ENCODE measurements at regions not wholly inside any gene's neighbourhood (a gene's known extent, or its start where the extent isn't known, plus 50 kb on each side); places are given as distances from the start of the nearest gene placed in this dataset.

DNA sequence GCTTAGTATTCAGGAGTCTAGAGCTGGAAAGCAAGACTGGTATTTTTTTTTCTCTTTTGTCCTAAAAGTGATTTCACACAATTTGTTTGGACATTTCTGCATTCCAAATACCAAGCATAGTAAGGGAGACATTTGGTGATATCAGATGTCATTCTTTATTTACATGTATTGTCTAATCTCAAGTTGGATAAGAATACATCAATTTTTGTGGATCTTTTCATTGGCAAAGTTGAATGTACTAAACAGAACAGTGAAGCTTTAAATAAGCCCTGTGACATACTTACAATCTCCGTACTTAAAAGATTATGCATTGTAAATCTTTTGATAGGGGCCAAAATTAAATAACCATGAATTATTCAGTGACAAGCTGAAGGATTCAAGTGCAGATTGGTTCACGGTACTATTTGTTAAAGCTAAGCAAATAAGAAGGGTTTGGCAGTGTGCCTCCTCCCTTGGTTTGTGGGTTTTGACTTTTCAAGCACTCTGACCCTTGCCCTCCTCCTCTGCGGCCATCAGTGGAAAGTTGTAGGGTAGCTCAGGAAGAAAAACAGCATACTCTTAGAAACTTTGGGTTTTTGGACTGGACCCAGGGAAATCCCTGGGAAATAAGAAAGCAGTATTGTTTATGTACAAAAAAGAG lies 663.7 kb downstream of the ADGRL2 start:
- Histone ChIP-seq H3K36me3 (no peaks in the 10 kb centered on the region), H3K27ac (peak overlapping the region in 1 of 5 donors; percentile 29), H3K27me3 (no peaks in the 10 kb centered on the region), H3K4me3 (no peak overlapping the region), H3K9me3 (no peaks in the 10 kb centered on the region), H3K4me1 (peaks cover 9 to 20% (median 18%) of the 10 kb centered on the region in 4 donors)
- TF ChIP-seq EP300 (IDR thresholded peaks at IDR 0.05): no peak
- TF ChIP-seq POLR2A (IDR thresholded peaks at IDR 0.05): no peak
- TF ChIP-seq, protein P1, sequence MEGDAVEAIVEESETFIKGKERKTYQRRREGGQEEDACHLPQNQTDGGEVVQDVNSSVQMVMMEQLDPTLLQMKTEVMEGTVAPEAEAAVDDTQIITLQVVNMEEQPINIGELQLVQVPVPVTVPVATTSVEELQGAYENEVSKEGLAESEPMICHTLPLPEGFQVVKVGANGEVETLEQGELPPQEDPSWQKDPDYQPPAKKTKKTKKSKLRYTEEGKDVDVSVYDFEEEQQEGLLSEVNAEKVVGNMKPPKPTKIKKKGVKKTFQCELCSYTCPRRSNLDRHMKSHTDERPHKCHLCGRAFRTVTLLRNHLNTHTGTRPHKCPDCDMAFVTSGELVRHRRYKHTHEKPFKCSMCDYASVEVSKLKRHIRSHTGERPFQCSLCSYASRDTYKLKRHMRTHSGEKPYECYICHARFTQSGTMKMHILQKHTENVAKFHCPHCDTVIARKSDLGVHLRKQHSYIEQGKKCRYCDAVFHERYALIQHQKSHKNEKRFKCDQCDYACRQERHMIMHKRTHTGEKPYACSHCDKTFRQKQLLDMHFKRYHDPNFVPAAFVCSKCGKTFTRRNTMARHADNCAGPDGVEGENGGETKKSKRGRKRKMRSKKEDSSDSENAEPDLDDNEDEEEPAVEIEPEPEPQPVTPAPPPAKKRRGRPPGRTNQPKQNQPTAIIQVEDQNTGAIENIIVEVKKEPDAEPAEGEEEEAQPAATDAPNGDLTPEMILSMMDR (IDR thresholded peaks at IDR 0.05): no peak
- no peak for TF ChIP-seq POLR2AphosphoS5 (IDR thresholded peaks at IDR 0.05)
- intact Hi-C loops (cut with DNase I; ENCODE audit: low total_unique reads): no loop called here
- 14 to 28% (median 15%) methylated on average over 3 of the region's 3 CpGs for WGBS, 5 donors
- peak; percentile 66 to 87 for DNase-seq

GRCh38 chr1:82463951-82464350 lies 663.2 kb downstream of the ADGRL2 start:
- H3K27ac ChIP-seq: no peak overlapping the region
- intact Hi-C loops (cut with DNase I; ENCODE audit: low total_unique reads): no loop called here

DNA sequence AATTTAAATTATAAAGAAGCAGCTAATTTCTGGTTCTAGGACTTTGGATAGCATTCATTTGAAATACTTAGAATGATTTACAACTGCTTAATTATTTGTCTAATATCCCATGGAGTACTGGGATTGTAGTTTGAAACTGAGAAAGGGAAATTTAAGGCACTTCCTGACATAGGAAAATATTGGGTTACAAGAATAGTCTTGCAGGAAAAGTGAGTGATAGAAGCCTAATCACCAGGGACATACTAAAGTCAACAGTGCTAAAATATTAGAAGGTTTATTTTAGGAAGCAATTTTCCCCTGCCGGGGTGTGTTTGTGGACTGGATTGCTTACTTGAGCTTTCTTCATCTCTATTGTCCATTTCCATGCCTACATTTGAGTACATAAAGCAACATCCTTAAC lies 661.6 kb downstream of the ADGRL2 start:
- H3K9me3 ChIP-seq: no peaks in the 10 kb centered on the region
- WGBS, 5 donors: 8 to 44% (median 22%) methylated on average over 1 of the region's 1 CpG
- TF ChIP-seq, protein P1 (IDR thresholded peaks at IDR 0.05): no peak
- TF ChIP-seq POLR2AphosphoS5 (IDR thresholded peaks at IDR 0.05) (no peak), EP300 (IDR thresholded peaks at IDR 0.05) (no peak), POLR2A (IDR thresholded peaks at IDR 0.05) (no peak)
- no peaks in the 10 kb centered on the region for H3K36me3 ChIP-seq
- intact Hi-C loops (cut with DNase I; ENCODE audit: low total_unique reads): no loop called here
- H3K4me1 ChIP-seq: peaks cover 9 to 20% (median 18%) of the 10 kb centered on the region in 4 donors
- H3K4me3 ChIP-seq: no peak overlapping the region
- no peaks in the 10 kb centered on the region for H3K27me3 ChIP-seq
- DNase-seq: no peak
- H3K27ac ChIP-seq: no peak overlapping the region

More at GRCh38 chr1:82463951-82464350, 663.2 kb downstream of the ADGRL2 start:
- Histone ChIP-seq H3K4me3 (no peak overlapping the region), H3K36me3 (no peaks in the 10 kb centered on the region), H3K4me1 (peaks cover 9 to 20% (median 18%) of the 10 kb centered on the region in 4 donors), H3K27me3 (no peaks in the 10 kb centered on the region), H3K9me3 (no peaks in the 10 kb centered on the region)
- DNase-seq: peak in 1 of 2 donors; percentile 33
- TF ChIP-seq POLR2AphosphoS5 (IDR thresholded peaks at IDR 0.05): no peak
- no peak for TF ChIP-seq EP300 (IDR thresholded peaks at IDR 0.05)
- TF ChIP-seq, protein P1 (IDR thresholded peaks at IDR 0.05): no peak
- TF ChIP-seq POLR2A (IDR thresholded peaks at IDR 0.05): no peak
- 28 to 60% (median 36%) methylated on average over 1 of the region's 1 CpG for WGBS, 5 donors

DNA sequence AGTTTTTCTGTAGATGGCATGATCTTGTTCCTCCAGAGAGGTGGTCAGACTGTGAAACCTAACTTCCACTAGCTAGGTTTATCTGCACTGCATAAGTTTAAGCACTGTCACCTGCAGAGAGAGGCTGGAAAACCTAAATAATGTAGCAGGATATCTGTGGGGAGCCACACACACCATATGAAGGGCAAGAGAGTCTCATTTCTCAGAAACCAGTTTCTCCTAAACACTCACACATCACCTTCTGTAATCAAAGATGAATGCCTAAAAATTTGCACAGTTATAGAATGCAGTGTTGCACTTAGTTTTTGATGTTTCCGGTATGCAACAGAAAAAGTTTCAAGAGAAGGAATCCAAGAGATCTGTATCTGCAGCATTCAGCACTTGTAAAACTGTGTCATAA lies 654.6 kb downstream of the ADGRL2 start:
- Histone ChIP-seq H3K27ac (no peak overlapping the region), H3K27me3 (no peaks in the 10 kb centered on the region), H3K36me3 (no peaks in the 10 kb centered on the region), H3K4me3 (no peak overlapping the region), H3K4me1 (no peaks in the 10 kb centered on the region), H3K9me3 (peaks cover 0 to 24% (median 7%) of the 10 kb centered on the region in 4 donors)
- DNase-seq: no peak
- no peak for TF ChIP-seq POLR2A (IDR thresholded peaks at IDR 0.05)
- TF ChIP-seq, protein P1 (IDR thresholded peaks at IDR 0.05): no peak
- no peak for TF ChIP-seq EP300 (IDR thresholded peaks at IDR 0.05)
- TF ChIP-seq POLR2AphosphoS5 (IDR thresholded peaks at IDR 0.05): no peak
- intact Hi-C loops (cut with DNase I; ENCODE audit: low total_unique reads): no loop called here
- 78 to 100% (median 83%) methylated on average over 1 of the region's 1 CpG for WGBS, 5 donors

Data from stomach (tissue), 8 donors.